ENCODE measurements at regions not wholly inside any gene's neighbourhood (a gene's known extent, or its start where the extent isn't known, plus 50 kb on each side); places are given as distances from the start of the nearest gene placed in this dataset.

DNA sequence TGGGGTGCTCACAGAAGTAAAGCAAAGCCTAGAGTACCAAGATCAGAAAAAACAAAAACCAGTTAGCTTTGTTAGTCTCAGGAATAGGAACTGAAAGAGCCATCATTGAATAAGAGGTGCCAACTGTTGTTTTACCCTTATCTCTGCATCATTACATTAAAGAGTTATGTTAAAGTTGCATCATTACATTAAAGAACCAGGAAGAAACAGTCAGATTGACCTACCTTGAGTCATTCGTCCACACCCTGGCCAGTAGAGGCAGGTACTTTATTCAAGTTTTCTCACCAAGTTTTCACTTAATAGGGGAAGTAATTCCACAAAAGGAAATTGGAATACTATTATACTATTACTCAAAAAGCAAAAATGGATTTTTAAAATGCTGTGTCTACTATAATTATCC is 121.7 kb upstream of the CNOT2 start:
- H3K36me3 ChIP-seq, result no peaks in the 10 kb centered on the region
- DNase-seq (ENCODE audit: extremely low spot score), result no peak
- H3K9me3 ChIP-seq, result no peaks in the 10 kb centered on the region
- no peak overlapping the region for H3K27ac ChIP-seq (replicated peaks in 1 of 4)
- H3K4me3 ChIP-seq, result no peak overlapping the region
- no peaks in the 10 kb centered on the region for H3K4me1 ChIP-seq
- 95% methylated on average over 1 of the region's 1 CpG for WGBS
- intact Hi-C loops (cut with DNase I), result no loop called here
- H3K27me3 ChIP-seq, result no peaks in the 10 kb centered on the region
- TF ChIP-seq, protein P1, sequence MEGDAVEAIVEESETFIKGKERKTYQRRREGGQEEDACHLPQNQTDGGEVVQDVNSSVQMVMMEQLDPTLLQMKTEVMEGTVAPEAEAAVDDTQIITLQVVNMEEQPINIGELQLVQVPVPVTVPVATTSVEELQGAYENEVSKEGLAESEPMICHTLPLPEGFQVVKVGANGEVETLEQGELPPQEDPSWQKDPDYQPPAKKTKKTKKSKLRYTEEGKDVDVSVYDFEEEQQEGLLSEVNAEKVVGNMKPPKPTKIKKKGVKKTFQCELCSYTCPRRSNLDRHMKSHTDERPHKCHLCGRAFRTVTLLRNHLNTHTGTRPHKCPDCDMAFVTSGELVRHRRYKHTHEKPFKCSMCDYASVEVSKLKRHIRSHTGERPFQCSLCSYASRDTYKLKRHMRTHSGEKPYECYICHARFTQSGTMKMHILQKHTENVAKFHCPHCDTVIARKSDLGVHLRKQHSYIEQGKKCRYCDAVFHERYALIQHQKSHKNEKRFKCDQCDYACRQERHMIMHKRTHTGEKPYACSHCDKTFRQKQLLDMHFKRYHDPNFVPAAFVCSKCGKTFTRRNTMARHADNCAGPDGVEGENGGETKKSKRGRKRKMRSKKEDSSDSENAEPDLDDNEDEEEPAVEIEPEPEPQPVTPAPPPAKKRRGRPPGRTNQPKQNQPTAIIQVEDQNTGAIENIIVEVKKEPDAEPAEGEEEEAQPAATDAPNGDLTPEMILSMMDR (IDR thresholded peaks at IDR 0.05), result no peak
- TF ChIP-seq POLR2AphosphoS5 (IDR thresholded peaks at IDR 0.05) (no peak), EP300 (IDR thresholded peaks at IDR 0.05) (no peak), POLR2A (IDR thresholded peaks at IDR 0.05; ENCODE audit: low read depth) (no peak)

DNA sequence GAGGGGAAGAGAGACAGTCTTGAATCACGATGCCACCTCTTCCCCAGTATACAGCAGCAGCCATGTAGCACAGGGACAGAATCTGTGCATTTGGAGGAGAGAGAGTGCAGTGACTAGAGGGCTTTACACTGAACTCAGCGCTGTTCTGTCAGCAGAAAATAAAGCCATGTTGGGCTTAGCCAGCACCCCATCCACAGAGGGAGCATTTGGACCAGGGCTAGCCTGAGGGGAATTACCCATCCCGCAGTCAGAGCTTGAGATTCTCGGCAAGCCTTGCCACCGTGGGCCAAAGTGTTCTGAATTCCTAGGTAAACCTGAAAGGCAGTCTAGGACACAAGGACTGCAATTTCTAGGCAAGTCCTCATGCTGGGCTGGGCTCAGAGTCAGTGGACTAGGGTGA is 120.4 kb upstream of the CNOT2 start:
- intact Hi-C loops (cut with DNase I), result no loop called here
- TF ChIP-seq POLR2A (IDR thresholded peaks at IDR 0.05; ENCODE audit: low read depth) (no peak), EP300 (IDR thresholded peaks at IDR 0.05) (no peak), POLR2AphosphoS5 (IDR thresholded peaks at IDR 0.05) (no peak)
- TF ChIP-seq, protein P1 (IDR thresholded peaks at IDR 0.05), result no peak
- no peak for DNase-seq (ENCODE audit: extremely low spot score)
- H3K27me3 ChIP-seq, result no peaks in the 10 kb centered on the region
- no peak overlapping the region for H3K27ac ChIP-seq (replicated peaks in 1 of 4)
- H3K4me3 ChIP-seq, result no peak overlapping the region
- H3K9me3 ChIP-seq, result no peaks in the 10 kb centered on the region
- WGBS, result 77% methylated on average over 3 of the region's 5 CpGs
- no peaks in the 10 kb centered on the region for H3K4me1 ChIP-seq
- no peaks in the 10 kb centered on the region for H3K36me3 ChIP-seq

DNA sequence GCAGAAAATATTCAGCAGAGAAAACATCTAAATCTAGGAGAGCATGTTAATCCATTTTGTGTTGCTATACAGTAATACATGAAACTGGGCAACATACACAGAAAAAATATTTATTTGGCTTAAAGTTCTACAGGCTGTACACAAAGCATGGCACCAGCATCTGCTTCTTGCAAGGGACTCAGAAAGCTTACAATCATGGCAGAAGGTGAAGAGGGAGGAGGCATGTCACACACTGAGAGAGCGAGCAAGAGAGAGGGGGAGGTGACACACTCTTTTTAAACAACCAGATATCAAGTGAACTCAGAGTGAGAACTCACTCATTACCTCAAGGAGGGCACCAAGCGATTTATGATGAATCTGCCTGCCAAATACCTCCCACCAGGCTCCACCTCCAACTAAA is 94.2 kb upstream of the CNOT2 start:
- Histone ChIP-seq H3K27ac (replicated peaks in 1 of 4) (no peak overlapping the region), H3K36me3 (no peaks in the 10 kb centered on the region), H3K4me1 (no peaks in the 10 kb centered on the region), H3K27me3 (no peaks in the 10 kb centered on the region), H3K9me3 (peaks cover 0 to 4% (median 0%) of the 10 kb centered on the region in 4 donors), H3K4me3 (no peak overlapping the region)
- no peak for TF ChIP-seq EP300 (IDR thresholded peaks at IDR 0.05)
- TF ChIP-seq POLR2A (IDR thresholded peaks at IDR 0.05; ENCODE audit: low read depth), result no peak
- TF ChIP-seq, protein P1 (IDR thresholded peaks at IDR 0.05), result no peak
- no peak for TF ChIP-seq POLR2AphosphoS5 (IDR thresholded peaks at IDR 0.05)
- DNase-seq (ENCODE audit: extremely low spot score), result no peak
- WGBS, result 78% methylated on average over 2 of the region's 2 CpGs
- intact Hi-C loops (cut with DNase I), result no loop called here

DNA sequence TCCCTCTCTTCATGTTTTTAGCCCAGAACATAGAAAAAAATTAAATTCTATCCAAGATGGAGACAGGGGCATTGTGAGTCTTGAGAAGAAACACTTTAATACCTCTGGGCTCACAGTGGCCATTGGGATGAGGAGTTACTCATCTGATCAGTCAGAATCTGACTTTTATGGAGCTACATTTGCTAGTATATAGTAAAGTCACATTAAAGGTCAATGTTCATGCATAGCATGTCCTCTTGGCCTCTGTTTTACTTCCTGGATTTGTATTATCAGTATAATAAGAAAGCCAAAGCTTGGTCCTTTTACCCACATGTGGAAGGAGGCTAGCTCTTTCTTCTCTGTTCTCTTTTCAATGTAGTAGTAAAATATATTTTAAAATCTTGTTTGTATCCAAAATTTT is 93.6 kb upstream of the CNOT2 start:
- Histone ChIP-seq H3K4me1 (no peaks in the 10 kb centered on the region), H3K4me3 (no peak overlapping the region), H3K27ac (replicated peaks in 1 of 4) (no peak overlapping the region), H3K36me3 (no peaks in the 10 kb centered on the region), H3K27me3 (no peaks in the 10 kb centered on the region), H3K9me3 (peaks cover 0 to 5% (median 0%) of the 10 kb centered on the region in 4 donors)
- TF ChIP-seq, protein P1 (IDR thresholded peaks at IDR 0.05), result no peak
- no peak for TF ChIP-seq EP300 (IDR thresholded peaks at IDR 0.05)
- TF ChIP-seq POLR2AphosphoS5 (IDR thresholded peaks at IDR 0.05), result no peak
- TF ChIP-seq POLR2A (IDR thresholded peaks at IDR 0.05; ENCODE audit: low read depth), result no peak
- no peak for DNase-seq (ENCODE audit: extremely low spot score)
- intact Hi-C loops (cut with DNase I), result no loop called here

DNA sequence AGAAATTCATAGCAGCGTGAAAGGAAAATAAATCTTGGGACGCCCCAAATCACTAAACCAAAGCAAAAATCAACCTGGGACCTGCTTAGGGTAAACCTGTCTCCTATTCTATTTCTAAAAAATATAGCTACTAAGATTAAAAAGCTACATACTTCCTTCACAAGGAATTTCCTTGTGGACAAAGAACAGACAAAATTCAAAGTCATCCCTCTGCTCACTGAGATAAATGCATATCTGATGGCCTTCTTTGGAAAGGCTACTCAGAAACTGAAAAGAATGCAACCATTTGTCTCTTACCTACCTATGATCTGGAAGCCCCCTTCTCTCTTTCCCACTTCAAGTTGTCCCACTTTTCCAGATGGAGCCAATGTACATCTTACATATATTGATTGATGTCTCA is 93.0 kb upstream of the CNOT2 start:
- H3K36me3 ChIP-seq, result no peaks in the 10 kb centered on the region
- 71% methylated on average over 2 of the region's 2 CpGs for WGBS
- DNase-seq (ENCODE audit: extremely low spot score), result no peak
- no peaks in the 10 kb centered on the region for H3K4me1 ChIP-seq
- H3K27me3 ChIP-seq, result no peaks in the 10 kb centered on the region
- H3K9me3 ChIP-seq, result peaks cover 0 to 5% (median 0%) of the 10 kb centered on the region in 4 donors
- intact Hi-C loops (cut with DNase I), result no loop called here
- TF ChIP-seq POLR2A (IDR thresholded peaks at IDR 0.05; ENCODE audit: low read depth) (no peak), EP300 (IDR thresholded peaks at IDR 0.05) (no peak), POLR2AphosphoS5 (IDR thresholded peaks at IDR 0.05) (no peak)
- TF ChIP-seq, protein P1 (IDR thresholded peaks at IDR 0.05), result no peak
- no peak overlapping the region for H3K4me3 ChIP-seq
- no peak overlapping the region for H3K27ac ChIP-seq (replicated peaks in 1 of 4)
